Bone marrow (tissue), 2 donors: ENCODE measurements at regions not wholly inside any gene's neighbourhood (a gene's known extent, or its start where the extent isn't known, plus 50 kb on each side); places are given as distances from the start of the nearest gene placed in this dataset.

Experiments
- DNase-seq, 2 donors: peaks; one replicate each; lab custom pipeline; 2025; lab: John Stamatoyannopoulos, UW

GRCh38 chrX:137387646-137388045 lies 178.3 kb upstream of the ZIC3 start:
- no peak for DNase-seq

- DNase-seq, result no peak
These were observed 199.8 kb upstream of the ZIC3 start for GRCh38 chrX:137366018-137366633.

DNA sequence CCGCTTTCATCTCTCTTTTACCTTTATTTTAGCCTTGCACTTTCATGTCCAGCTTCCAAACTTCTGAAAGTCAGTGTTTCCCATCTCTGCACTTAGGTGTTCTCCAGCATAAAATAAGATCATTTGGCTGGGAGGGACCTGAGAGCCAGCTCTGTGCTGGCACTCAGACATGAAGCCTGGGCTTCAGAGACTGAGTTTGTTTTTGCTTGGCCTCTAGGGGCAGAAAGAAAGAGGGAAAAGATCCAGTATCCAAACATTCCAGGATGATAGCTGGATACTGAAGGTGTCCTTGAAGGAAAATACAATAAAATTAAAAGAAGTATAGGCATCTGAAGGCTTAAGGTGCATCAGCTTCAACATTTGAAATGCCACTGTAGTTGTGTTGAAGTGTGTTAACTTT lies 202.4 kb upstream of the ZIC3 start:
- DNase-seq, result no peak

- DNase-seq, result no peak
These were observed 203.3 kb upstream of the ZIC3 start for GRCh38 chrX:137362583-137362982.

DNA sequence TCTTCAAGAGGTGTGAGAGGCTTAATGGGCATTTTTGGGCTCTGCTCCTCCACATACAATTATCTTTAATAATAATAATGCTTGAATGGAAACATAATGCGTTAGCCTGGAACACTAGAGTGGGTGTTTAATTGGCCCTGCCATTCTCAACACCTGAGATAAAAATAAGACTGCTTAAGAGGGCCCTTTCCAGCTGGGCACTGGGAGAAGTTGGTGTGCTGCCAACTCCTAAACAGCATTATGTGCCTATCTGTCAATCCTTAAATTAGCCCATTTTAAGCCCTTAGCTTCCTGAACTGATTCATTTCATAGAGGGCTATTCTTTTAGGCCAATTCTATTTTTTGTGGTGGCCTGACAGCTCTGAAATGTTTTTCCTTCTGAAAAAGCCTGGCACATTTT lies 211.1 kb upstream of the ZIC3 start:
- DNase-seq, result no peak

- no peak for DNase-seq
These were observed 212.5 kb upstream of the ZIC3 start for GRCh38 chrX:137353404-137353803.

DNA sequence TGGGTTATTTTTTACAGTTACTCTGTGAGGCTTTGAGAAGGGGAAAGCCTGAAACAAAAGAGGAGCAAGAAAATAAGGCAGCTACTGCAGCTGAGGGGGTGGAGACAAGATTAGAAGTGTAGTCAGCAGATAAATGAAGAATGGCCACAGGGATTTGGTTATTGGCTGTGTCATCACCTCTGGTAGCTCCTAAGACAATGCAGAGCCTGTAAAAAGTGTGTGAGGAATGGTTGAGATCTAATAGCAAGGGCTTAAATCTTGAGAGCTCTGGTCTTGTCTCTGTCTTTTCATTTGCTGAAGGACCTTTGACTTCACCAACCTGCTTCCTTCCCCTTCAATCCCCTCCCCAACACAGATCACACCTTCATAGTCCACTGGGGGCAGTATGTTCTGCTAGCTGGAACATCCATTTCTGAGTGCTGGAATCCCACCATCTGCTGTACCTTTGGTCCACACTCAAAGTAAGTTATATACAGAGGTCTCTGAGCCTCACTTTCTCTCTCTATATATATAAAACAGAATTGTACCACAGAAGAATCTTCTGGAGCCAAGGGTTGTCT lies 213.7 kb upstream of the ZIC3 start:
- no peak for DNase-seq

- no peak for DNase-seq
These were observed 223.0 kb upstream of the ZIC3 start for GRCh38 chrX:137342969-137343368.

DNA sequence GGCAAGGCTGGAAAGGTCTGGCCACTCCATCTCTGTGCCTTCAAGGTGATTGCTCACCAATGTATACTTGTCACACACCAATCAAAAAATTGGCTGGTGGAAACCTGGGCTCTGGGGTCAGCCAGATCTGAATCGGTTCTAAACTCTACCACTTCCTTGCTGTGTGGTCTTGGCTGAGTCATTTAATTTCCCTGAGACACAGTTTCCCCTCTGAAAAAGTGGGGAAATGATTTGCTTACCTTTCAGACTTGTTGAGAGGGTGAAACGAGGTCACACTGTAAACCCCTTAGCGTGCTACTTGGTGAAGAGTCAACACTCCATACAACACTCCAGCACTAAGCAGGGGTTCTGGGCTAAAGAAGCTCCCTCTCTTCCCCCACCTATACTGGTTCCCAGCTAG lies 252.3 kb upstream of the ZIC3 start:
- DNase-seq, result no peak

- DNase-seq, result no peak
These were observed 260.5 kb upstream of the ZIC3 start for GRCh38 chrX:137305404-137305803.

DNA sequence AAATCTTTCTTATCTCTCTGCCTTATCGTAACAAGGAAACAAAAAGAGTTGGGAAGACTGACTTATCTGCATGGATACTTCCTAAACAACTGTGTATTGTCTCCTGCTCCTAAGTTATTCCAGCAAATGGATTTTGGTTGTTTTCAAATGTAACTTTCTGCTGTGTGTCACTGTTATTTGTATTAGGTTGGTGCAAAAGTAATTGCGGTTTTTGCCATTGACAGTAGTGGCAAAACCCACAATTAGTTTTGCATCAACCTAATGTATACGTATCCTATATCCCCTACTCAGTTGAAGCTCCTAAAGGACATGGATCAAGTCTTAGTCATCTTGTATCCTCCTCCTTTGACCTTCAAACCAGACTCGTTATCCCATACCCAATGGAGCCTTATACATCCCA lies 263.4 kb upstream of the GPR101 start:
- no peak for DNase-seq

DNA sequence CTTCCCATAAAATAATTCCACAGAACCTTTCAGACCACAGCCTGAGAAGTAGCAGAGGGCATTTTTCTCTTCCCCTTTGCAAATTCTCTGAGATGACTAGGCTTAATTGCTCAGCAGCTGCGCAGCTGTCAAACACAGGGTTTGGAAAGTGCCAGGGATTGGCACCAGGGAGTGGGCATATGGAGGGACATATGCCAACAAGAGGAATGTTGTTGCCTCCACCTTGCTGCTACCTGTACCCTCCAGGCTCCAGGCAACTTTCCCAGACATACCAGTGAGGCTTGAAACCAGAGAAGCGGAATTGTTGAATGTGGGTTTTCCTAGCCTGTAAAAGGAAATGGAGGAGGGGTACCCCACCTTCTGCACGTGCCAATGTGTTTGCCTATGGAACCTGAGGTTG lies 256.2 kb upstream of the GPR101 start:
- no peak for DNase-seq

DNA sequence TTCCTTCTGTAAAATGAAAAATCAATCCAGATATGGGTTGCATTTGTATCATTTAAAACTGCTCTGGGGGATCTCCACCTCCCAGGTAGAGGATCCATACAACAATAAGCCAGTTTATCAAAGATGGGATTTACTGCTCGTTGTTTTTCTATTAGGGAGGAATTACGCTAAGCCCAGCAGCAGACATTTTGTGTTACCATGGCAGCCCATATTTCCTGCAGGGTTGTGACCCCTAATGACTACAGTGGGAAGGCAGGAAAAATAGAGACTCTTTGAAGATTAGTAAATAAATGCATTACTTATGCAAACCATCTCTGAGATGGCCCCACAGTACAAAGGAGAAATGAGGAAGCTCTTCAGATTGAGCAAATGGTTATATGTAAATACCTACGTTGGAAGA lies 253.4 kb upstream of the GPR101 start:
- no peak for DNase-seq

DNA sequence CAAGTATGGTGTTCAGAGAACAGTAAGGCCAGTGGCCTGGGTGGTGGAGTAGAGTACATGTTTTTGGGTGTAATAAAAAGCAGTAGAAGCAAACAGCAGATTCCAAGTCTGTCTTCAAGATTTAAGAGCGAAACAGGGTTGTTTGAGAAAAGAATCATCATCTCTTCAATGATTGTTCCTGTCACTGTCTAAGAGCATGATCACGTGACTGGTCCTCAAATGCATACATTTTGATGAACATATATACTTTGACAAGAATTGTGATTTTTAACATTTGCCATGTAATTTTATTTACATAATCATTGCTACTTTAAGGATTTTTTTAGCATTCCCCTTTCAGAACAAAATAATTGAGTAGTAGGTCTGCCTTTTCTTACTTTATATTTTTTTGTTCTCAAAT lies 252.6 kb upstream of the GPR101 start:
- DNase-seq, result no peak

- DNase-seq, result no peak
These were observed 245.0 kb upstream of the GPR101 start for GRCh38 chrX:137278825-137279224.

DNA sequence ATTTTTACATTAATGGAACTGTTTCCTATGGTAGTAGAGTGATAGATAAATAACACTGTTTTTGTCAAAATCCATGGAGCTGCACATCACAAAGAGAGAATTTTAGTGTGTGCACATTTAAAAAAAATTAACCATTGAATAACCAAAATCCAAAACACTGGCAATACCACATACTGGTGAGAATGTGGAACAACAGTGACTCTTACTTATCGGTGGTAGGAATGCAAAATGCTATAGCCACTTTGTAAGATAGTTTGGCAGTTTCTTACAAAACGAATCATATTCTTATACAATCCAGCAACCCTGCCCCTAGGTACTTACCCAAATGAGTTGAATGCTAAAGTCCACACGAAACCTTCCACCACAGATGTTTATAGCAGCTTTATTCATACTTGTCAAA lies 229.6 kb upstream of the GPR101 start:
- DNase-seq, result no peak

DNA sequence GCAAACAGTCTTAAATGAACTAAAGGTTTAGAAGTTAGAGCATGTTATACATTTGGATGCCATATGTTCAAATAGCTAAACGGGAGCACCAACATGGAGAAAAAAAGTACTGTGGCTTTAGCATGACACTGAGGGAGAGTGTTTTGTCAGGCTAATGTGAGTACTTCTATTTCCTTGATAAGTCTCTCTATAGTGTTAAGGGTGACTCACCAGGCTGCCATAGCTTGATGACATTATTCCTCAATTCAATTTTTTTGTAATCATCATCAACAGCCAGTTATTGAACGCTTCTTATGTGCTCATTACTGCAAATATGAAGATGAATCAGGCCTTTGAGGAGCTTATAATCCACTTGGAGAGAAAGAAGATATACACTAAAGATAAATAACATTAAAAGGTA lies 211.4 kb upstream of the GPR101 start:
- no peak for DNase-seq

DNA sequence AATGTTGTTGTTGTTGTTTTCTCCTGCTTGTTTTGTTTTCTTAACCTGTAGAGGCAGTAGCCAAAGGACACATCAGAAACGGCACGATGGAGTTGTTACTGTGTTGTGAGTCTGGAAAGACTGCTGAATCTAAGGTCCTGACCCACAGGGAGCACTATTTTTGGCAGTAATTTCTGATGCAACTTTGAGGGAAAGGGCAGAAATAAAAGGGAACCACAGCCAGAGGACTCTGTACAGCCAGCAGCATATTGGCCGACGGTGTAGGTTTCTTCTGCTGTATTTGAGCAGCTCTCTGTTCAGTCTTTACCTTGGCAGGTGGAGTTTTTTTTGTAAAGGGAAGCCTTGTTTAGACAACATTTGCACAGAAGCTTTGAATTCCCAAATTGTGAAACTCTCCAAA lies 203.0 kb upstream of the GPR101 start:
- DNase-seq, result no peak

DNA sequence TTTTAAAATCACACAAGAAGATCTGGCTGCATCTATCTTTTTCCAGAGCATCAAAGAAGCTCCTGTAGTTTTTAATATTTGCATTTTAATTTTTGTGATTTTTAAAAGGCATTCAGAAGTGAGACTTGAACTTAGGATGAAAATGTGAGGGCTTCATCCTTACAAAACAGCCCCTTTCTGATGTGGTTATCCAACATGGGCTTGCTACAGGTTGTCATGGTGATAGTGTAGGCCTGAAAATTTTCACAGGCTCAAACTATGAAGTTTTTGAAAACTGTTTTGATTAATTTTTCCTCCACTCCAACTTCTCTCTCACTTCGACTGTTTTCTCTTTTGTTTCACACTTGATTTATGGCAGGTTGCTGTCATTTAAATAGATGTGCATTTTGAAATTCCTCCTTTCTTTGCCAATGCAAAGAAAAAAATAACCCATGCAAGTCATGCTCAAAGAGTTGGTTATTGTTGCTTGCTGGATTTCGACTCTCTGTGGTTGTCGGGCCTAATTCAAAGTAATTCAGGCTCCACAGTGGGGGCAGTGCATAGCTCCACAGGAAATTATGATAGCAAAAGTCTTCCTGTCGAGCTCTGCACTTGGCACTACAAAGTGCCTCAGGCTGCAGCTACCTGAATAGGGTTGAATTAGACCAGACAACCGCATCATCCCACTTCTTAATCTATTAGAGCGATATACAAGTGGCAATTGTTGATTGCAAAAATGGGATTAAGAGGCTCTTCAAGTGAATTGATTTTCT lies 201.0 kb upstream of the GPR101 start:
- no peak for DNase-seq

- no peak for DNase-seq
These were observed 199.7 kb upstream of the GPR101 start for GRCh38 chrX:137233478-137233877.

- no peak for DNase-seq
These were observed 193.4 kb upstream of the GPR101 start for GRCh38 chrX:137227151-137227550.

DNA sequence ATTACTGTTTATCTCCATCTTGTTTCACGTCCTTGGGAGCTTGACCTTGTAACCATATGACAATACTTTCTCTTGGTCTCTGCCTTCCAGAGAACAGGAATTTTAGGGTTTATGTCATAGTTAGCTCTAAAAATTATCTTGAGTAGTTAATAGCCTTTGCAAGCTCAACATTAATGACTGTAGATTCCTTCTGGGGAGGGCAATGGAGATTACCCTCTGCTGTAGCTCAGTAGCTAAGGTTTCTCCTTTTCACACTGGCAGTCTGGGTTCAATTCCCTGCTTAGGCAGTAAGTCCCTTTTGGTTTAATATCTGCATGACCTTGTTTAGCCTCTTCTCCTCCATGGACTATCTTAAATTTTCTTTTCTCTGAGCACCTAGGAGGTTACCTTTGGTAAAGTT lies 181.7 kb upstream of the GPR101 start:
- no peak for DNase-seq

GRCh38 chrX:137212078-137212632 lies 178.4 kb upstream of the GPR101 start:
- DNase-seq, result no peak
